Trophoblast cell (in vitro differentiated cells and primary cell): ENCODE measurements at regions not wholly inside any gene's neighbourhood (a gene's known extent, or its start where the extent isn't known, plus 50 kb on each side); places are given as distances from the start of the nearest gene placed in this dataset.

Experiments used
- DNase-seq, 2 donors: peaks; one replicate each; pipeline ENCODE4 v3.0.0-alpha.2; 2016
- H2AFZ ChIP-seq: 2 replicates; pipeline ENCODE4 v1.6.1; 2013; ENCODE audit warnings: low read length, moderate library complexity, mild to moderate bottlenecking; ENCODE audit not compliant: insufficient read depth, poor library complexity
- H2AK5ac ChIP-seq: 2 replicates; pipeline ENCODE4 v1.6.1; 2013; ENCODE audit warnings: mild to moderate bottlenecking, low read length
- H2BK120ac ChIP-seq: 2 replicates; pipeline ENCODE4 v1.6.1; 2013; ENCODE audit warnings: low read length, mild to moderate bottlenecking, moderate library complexity; ENCODE audit not compliant: insufficient read depth, poor library complexity
- H2BK12ac ChIP-seq: 2 replicates; pipeline ENCODE4 v1.6.1; 2013; ENCODE audit warnings: mild to moderate bottlenecking, low read length, moderate library complexity
- H2BK5ac ChIP-seq: 2 replicates; pipeline ENCODE4 v1.6.1; 2013; ENCODE audit warnings: low read length, low read depth, moderate library complexity, mild to moderate bottlenecking; ENCODE audit not compliant: poor library complexity
- H3K14ac ChIP-seq: 2 replicates; pipeline ENCODE4 v1.6.1; 2013; ENCODE audit warnings: mild to moderate bottlenecking, low read length
- H3K18ac ChIP-seq: 2 replicates; pipeline ENCODE4 v1.6.1; 2013; ENCODE audit warnings: mild to moderate bottlenecking, low read length
- H3K23ac ChIP-seq: 2 replicates; pipeline ENCODE4 v1.6.1; 2013; ENCODE audit warnings: low read length
- H3K27ac ChIP-seq: 2 replicates; pipeline ENCODE4 v1.5.1; 2013; ENCODE audit warnings: low read depth, mild to moderate bottlenecking, inconsistent platforms, low read length, moderate library complexity
- H3K27me3 ChIP-seq: 2 replicates; pipeline ENCODE4 v1.6.1; 2013; ENCODE audit warnings: inconsistent platforms, mild to moderate bottlenecking, low read length, moderate library complexity; ENCODE audit not compliant: insufficient read depth
- H3K36me3 ChIP-seq, 2 experiments: 1 replicate in 1 of 2; 2 replicates in 1 of 2; pipeline ENCODE4 v1.6.1; 2013; ENCODE audit warnings: low read length in 2 of 2, mild to moderate bottlenecking in 2 of 2, moderate library complexity in 1 of 2; ENCODE audit not compliant: insufficient read depth in 2 of 2, control insufficient read depth in 1 of 2
- H3K4ac ChIP-seq: 2 replicates; pipeline ENCODE4 v1.6.1; 2013; ENCODE audit warnings: low read depth, mild to moderate bottlenecking, low read length, moderate library complexity
- H3K4me1 ChIP-seq, 2 experiments: 1 replicate in 1 of 2; 2 replicates in 1 of 2; pipeline ENCODE4 v1.6.1; 2013; ENCODE audit warnings: low read length in 2 of 2, mild to moderate bottlenecking in 2 of 2, moderate library complexity in 1 of 2; ENCODE audit not compliant: insufficient read depth in 2 of 2, control insufficient read depth in 1 of 2
- H3K4me2 ChIP-seq: 2 replicates; pipeline ENCODE4 v1.6.1; 2013; ENCODE audit warnings: inconsistent platforms, mild to moderate bottlenecking, low read length, moderate library complexity
- H3K4me3 ChIP-seq: 2 replicates; pipeline ENCODE4 v1.5.1; 2013; ENCODE audit warnings: mild to moderate bottlenecking, low read depth, low read length, inconsistent platforms
- H3K79me1 ChIP-seq: one replicate; pipeline ENCODE4 v1.6.1; 2013; ENCODE audit warnings: low read length
- H3K79me2 ChIP-seq: 2 replicates; pipeline ENCODE4 v1.6.1; 2013; ENCODE audit warnings: low read length, mild to moderate bottlenecking; ENCODE audit not compliant: control insufficient read depth, insufficient read depth, poor library complexity
- H3K9ac ChIP-seq: 2 replicates; pipeline ENCODE4 v1.6.1; 2013; ENCODE audit warnings: mild to moderate bottlenecking, low read length
- H3K9me3 ChIP-seq: 2 replicates; pipeline ENCODE4 v1.6.1; 2013; ENCODE audit warnings: low read depth, mild to moderate bottlenecking, control low read depth, inconsistent platforms, low read length; ENCODE audit not compliant: insufficient read depth
- H4K12ac ChIP-seq: 2 replicates; pipeline ENCODE4 v1.6.1; 2013; ENCODE audit warnings: low read depth, mild to moderate bottlenecking, low read length, moderate library complexity
- H4K8ac ChIP-seq: 2 replicates; pipeline ENCODE4 v1.6.1; 2013; ENCODE audit warnings: low read depth, mild to moderate bottlenecking, low read length, moderate library complexity
- H4K91ac ChIP-seq: one replicate; pipeline ENCODE4 v1.6.1; 2013; ENCODE audit warnings: low read depth, mild to moderate bottlenecking, low read length, moderate library complexity
- WGBS: extraction: QIAGEN DNeasy Blood & Tissue Kit; methylation state at CpG from one replicate; pipeline ENCODE4 v1.1.7; 2013; ENCODE audit warnings: missing lambda C conversion rate; ENCODE audit not compliant: insufficient read length, insufficient coverage; ENCODE audit errors: extremely low coverage; 5-methylcytosine and 5-hydroxymethylcytosine counted together

DNA sequence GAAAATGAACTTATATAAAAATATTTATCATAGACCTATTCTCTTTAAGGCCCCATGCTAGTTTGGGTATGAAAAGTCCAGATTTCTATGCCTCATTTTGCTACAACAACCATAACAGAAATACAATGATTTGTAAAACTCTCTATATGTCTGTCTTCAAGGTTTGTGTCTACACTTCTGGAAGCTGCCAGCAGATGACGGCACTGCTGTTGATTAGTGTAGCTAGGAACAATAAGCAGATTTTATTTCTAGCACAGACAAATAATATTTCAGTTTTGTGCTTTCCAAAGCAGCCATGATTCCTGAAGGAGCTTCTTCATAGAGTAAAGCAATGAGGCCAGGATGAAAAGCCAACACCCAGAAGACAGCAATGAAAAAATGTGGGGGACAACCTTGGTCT, 779.6 kb upstream of the ADGRL2 start:
- no peak overlapping the region for H4K8ac ChIP-seq

DNA sequence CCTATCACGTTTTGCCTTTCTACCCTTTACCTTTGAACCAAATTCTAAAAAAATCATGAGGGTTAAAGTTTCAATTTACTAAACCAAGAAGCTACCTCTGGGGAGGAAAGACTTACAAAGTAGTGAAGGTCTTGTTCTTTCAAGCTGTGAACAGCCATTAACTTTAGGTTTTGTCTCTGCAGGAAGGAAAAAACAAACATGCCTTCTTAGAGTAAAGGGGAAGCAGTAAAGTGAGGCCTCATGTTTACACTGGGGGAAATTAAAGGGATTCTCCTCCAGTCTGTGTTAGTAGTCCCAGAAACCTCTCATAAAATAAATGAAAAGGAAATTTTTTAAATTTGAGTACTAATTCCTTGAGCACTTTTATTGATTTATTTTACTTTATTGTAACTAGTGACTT, 780.2 kb upstream of the ADGRL2 start:
- Histone ChIP-seq H3K27me3 (no peaks in the 10 kb centered on the region), H2BK120ac (no peak overlapping the region), H3K14ac (no peak overlapping the region), H3K4me1 (no peaks in the 10 kb centered on the region), H4K12ac (no peak overlapping the region), H3K23ac (no peak overlapping the region), H3K9me3 (no peaks in the 10 kb centered on the region), H4K91ac (no peak overlapping the region), H3K9ac (no peak overlapping the region), H3K4me3 (no peak overlapping the region), H3K4me2 (no peak overlapping the region), H3K36me3 (no peaks in the 10 kb centered on the region), H4K8ac (no peak overlapping the region), H2AFZ (no peak overlapping the region), H3K79me1 (no peaks in the 10 kb centered on the region), H3K79me2 (no peaks in the 10 kb centered on the region), H2AK5ac (no peak overlapping the region), H2BK12ac (no peak overlapping the region), H3K18ac (no peak overlapping the region), H3K4ac (no peak overlapping the region), H2BK5ac (no peak overlapping the region), H3K27ac (no peak overlapping the region)
- DNase-seq: no peak
- WGBS: no CpG with 5 or more reads among the region's 1 CpG

More for the DNA sequence above, 779.6 kb upstream of the ADGRL2 start:
- Histone ChIP-seq H3K9ac (no peak overlapping the region), H3K14ac (no peak overlapping the region), H2AFZ (no peak overlapping the region), H3K79me2 (no peaks in the 10 kb centered on the region), H3K36me3 (no peaks in the 10 kb centered on the region), H2AK5ac (no peak overlapping the region), H3K18ac (no peak overlapping the region), H2BK12ac (no peak overlapping the region), H3K4ac (no peak overlapping the region), H3K4me2 (no peak overlapping the region), H2BK5ac (no peak overlapping the region), H3K9me3 (no peaks in the 10 kb centered on the region), H4K91ac (no peak overlapping the region), H3K27me3 (no peaks in the 10 kb centered on the region), H3K4me3 (no peak overlapping the region), H3K79me1 (no peaks in the 10 kb centered on the region), H3K27ac (no peak overlapping the region), H3K23ac (no peak overlapping the region), H2BK120ac (no peak overlapping the region), H3K4me1 (no peaks in the 10 kb centered on the region), H4K12ac (no peak overlapping the region)
- no CpG with 5 or more reads among the region's 1 CpG for WGBS
- no peak for DNase-seq

DNA sequence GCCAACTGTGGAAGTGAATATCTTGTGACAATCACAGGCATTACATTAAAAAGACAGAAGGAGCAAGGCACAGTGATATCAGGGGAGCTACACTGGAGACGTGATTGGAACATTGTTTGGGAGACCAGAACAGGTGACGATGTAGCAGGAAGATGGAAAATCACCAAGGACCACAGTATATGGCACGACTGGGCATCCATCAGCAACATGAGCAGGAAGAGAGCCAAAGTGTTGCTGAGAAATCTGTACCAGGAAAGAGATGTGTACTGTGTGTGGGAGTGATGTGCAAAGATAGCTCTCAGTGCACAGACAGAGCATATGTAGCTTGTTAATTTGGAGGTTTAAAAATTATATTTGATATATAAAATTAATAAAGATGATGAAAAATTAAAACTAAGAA, 790.6 kb upstream of the ADGRL2 start:
- no peak overlapping the region for H3K9ac ChIP-seq
- DNase-seq: no peak
- no peaks in the 10 kb centered on the region for H3K27me3 ChIP-seq
- H2AFZ ChIP-seq: no peak overlapping the region
- H3K27ac ChIP-seq: no peak overlapping the region
- H3K79me2 ChIP-seq: no peaks in the 10 kb centered on the region
- no peak overlapping the region for H4K8ac ChIP-seq
- H3K4me1 ChIP-seq: peaks cover 3% of the 10 kb centered on the region in 2 experiments
- peaks cover 3% of the 10 kb centered on the region for H3K79me1 ChIP-seq
- no peaks in the 10 kb centered on the region for H3K36me3 ChIP-seq
- peak overlapping the region; percentile 74 for H2BK120ac ChIP-seq
- H3K4ac ChIP-seq: no peak overlapping the region
- no CpG with 5 or more reads among the region's 3 CpGs for WGBS
- no peak overlapping the region for H3K4me3 ChIP-seq
- no peak overlapping the region for H2AK5ac ChIP-seq
- no peak overlapping the region for H4K12ac ChIP-seq
- no peak overlapping the region for H3K23ac ChIP-seq
- no peak overlapping the region for H3K18ac ChIP-seq
- H3K4me2 ChIP-seq: no peak overlapping the region
- no peak overlapping the region for H4K91ac ChIP-seq
- H3K14ac ChIP-seq: no peak overlapping the region
- H2BK12ac ChIP-seq: peak overlapping the region; percentile 72
- no peaks in the 10 kb centered on the region for H3K9me3 ChIP-seq
- H2BK5ac ChIP-seq: no peak overlapping the region

DNA sequence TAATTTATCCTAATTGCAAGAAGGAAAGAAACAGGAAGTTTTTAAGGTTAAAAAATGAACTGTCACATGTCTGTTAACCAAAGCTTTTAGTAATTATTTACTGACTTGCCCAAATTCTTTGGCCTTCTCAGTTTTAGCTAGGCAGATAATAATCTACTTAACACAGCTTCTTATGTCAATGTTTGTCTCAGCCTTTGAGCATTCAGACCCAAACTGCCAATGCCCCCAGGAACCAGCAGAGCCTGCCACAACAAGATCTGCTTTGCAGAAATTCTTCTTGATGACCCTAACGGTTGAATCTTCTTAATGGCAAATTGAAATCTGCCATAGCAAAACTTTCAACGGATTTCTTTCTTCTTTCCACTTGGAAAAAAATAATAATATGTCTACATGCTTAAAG, 792.4 kb upstream of the ADGRL2 start:
- Histone ChIP-seq H4K91ac (no peak overlapping the region), H3K79me1 (peaks cover 3% of the 10 kb centered on the region), H4K8ac (no peak overlapping the region), H2BK12ac (no peak overlapping the region), H3K79me2 (no peaks in the 10 kb centered on the region), H3K36me3 (no peaks in the 10 kb centered on the region), H3K4me2 (no peak overlapping the region), H3K4ac (no peak overlapping the region), H3K27ac (no peak overlapping the region), H3K4me3 (no peak overlapping the region), H3K4me1 (peaks cover 3% of the 10 kb centered on the region in 2 experiments), H3K9me3 (no peaks in the 10 kb centered on the region), H2AFZ (no peak overlapping the region), H3K9ac (no peak overlapping the region), H4K12ac (no peak overlapping the region), H2BK5ac (no peak overlapping the region), H3K27me3 (no peaks in the 10 kb centered on the region), H2BK120ac (no peak overlapping the region), H3K23ac (no peak overlapping the region), H3K18ac (no peak overlapping the region), H2AK5ac (no peak overlapping the region), H3K14ac (no peak overlapping the region)
- WGBS: no CpG with 5 or more reads among the region's 2 CpGs
- DNase-seq: peak in 1 of 2 donors; percentile 2
